Esophagus (tissue), 2 donors: ENCODE measurements at regions not wholly inside any gene's neighbourhood (a gene's known extent, or its start where the extent isn't known, plus 50 kb on each side); places are given as distances from the start of the nearest gene placed in this dataset.
"Not testable (repeated sequence)": the region's sequence is repeated elsewhere in the genome, so short reads cannot be mapped to it uniquely, and the experiment has no call there.

Experiments
- H3K27ac ChIP-seq, 2 donors: one replicate each; pipeline ENCODE4 v1.5.1; 2013; ENCODE audit warnings: low read depth in 2 of 2, mild to moderate bottlenecking in 2 of 2, inconsistent platforms in 1 of 2, low read length in 1 of 2, moderate library complexity in 1 of 2
- H3K27me3 ChIP-seq, 2 donors: one replicate each; pipeline ENCODE4 v1.6.1; 2013; ENCODE audit warnings: low read length in 2 of 2, control low read depth in 1 of 2, mild to moderate bottlenecking in 1 of 2; ENCODE audit not compliant: insufficient read depth in 2 of 2, control insufficient read depth in 1 of 2
- H3K36me3 ChIP-seq, 2 donors: one replicate each; pipeline ENCODE4 v1.6.1; 2013; ENCODE audit warnings: low read length in 1 of 2; ENCODE audit not compliant: control insufficient read depth in 2 of 2, insufficient read depth in 2 of 2
- H3K4me1 ChIP-seq, 2 donors: one replicate each; pipeline ENCODE4 v1.6.1; 2013; ENCODE audit warnings: low read length in 1 of 2; ENCODE audit not compliant: control insufficient read depth in 2 of 2, insufficient read depth in 2 of 2
- H3K4me3 ChIP-seq, 2 donors: one replicate each; pipeline ENCODE4 v1.5.1; 2013; ENCODE audit warnings: low read length in 2 of 2, mild to moderate bottlenecking in 2 of 2, low read depth in 1 of 2, moderate library complexity in 1 of 2
- H3K9me3 ChIP-seq, 2 donors: one replicate each; pipeline ENCODE4 v1.6.1; 2013; ENCODE audit warnings: mild to moderate bottlenecking in 2 of 2, low read depth in 1 of 2, low read length in 1 of 2, moderate library complexity in 1 of 2; ENCODE audit not compliant: control insufficient read depth in 2 of 2, insufficient read depth in 1 of 2
- WGBS, 2 donors: extraction: QIAGEN DNeasy Blood & Tissue Kit; methylation state at CpG; one replicate each; pipeline ENCODE4 v1.1.7; 2013; 5-methylcytosine and 5-hydroxymethylcytosine counted together
- donor health status: healthy with polysubstance abuse.
- donor health status: Bipolar disorder and iron deficiency.

GRCh38 chr17:64800987-64801386 is 118.3 kb downstream of the LRRC37A3 start:
- not testable (repeated sequence) for H3K27me3 ChIP-seq, H3K9me3 ChIP-seq, H3K27ac ChIP-seq, H3K4me3 ChIP-seq, H3K4me1 ChIP-seq
- WGBS, 2 donors = 90 to 92% methylated on average over 7 of the region's 8 CpGs
- peaks cover 7 to 13% of the 10 kb centered on the region in 2 donors for H3K36me3 ChIP-seq

GRCh38 chr17:64800361-64800895 is 118.8 kb downstream of the LRRC37A3 start:
- not testable (repeated sequence) for H3K27ac ChIP-seq, H3K27me3 ChIP-seq, H3K4me3 ChIP-seq, H3K9me3 ChIP-seq, H3K4me1 ChIP-seq
- H3K36me3 ChIP-seq = peaks cover 7 to 13% of the 10 kb centered on the region in 2 donors
- WGBS, 2 donors = 95 to 97% methylated on average over 15 to 21 of the region's 21 CpGs

DNA sequence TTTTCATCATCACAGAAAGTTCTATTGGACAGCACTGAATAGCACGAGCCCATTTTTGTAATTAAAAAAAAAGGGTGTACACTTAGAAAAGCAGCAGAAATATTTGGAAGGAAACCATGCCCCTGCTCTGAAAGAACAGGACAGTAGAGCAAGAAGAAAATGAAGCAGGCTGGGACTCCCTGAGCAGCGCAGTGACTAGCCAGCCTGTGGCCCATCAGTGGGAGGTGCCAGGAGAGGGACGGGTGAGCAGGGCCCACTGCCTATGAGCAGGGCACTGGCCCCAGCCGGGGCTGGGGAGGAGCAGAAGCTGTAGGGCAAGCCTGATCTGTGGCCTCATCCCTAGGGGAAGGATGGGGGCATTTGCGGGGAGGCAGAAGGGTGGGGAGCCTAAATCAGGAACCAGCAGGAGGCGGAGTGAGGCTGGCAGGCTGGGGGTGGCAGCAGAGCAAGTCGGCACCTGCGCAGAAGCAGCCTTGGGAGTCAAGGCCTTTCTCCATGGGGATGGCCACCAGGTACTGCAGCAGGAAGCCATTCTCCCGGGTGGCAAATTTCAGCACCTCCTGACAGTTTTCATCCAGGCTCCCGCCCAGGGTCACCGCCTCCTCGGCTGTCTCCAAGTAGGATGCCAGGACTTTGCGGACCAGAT is 119.6 kb downstream of the LRRC37A3 start:
- not testable (repeated sequence) for H3K27ac ChIP-seq, H3K4me3 ChIP-seq, H3K4me1 ChIP-seq, H3K9me3 ChIP-seq, H3K27me3 ChIP-seq
- 85 to 87% methylated on average over 7 to 10 of the region's 13 CpGs for WGBS, 2 donors
- H3K36me3 ChIP-seq = peaks cover 7 to 13% of the 10 kb centered on the region in 2 donors

DNA sequence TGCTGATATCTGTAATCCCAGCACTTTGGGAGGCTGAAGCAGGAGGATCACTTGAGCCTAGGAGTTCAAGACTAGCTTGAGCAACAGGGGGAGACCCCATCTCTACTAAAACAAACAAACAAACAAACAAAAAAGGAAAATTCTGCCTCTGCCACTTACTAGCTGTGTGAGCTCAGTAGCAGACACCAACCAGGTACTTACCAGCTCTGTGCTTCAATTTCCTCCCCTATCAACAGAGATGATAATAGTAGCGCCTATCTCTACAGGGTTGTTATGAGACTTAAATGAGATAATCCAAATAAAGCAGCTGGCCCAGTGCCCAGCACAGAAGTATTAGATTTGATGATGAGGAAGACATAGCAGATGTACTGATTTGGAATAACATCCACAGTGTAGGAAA is 120.3 kb downstream of the LRRC37A3 start:
- H3K27ac ChIP-seq = not testable (repeated sequence)
- H3K36me3 ChIP-seq = peaks cover 7 to 13% of the 10 kb centered on the region in 2 donors
- 92 to 94% methylated on average over 1 of the region's 1 CpG for WGBS, 2 donors

DNA sequence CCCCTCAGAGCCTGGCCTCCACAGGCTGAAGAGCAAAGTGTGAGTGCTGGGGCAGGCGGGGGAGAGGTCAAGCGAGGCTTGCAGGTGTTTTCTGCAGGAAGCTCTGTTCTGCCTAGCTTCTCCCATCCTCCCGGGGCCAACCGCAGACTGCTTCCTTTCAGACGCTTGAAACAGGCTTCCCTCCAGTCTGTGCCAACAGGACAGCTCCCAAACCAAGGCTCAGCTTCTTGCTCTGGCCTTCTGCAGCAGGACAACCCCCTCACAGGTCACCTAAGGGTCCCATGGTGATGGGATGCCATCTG is 120.8 kb downstream of the LRRC37A3 start:
- 73 to 75% methylated on average over 5 of the region's 5 CpGs for WGBS, 2 donors
- H3K4me1 ChIP-seq, H3K9me3 ChIP-seq, H3K4me3 ChIP-seq, H3K27me3 ChIP-seq, H3K27ac ChIP-seq: not testable (repeated sequence)
- H3K36me3 ChIP-seq = peaks cover 7 to 13% of the 10 kb centered on the region in 2 donors

More for the DNA sequence above, 120.3 kb downstream of the LRRC37A3 start:
- not testable (repeated sequence) for H3K27me3 ChIP-seq, H3K4me1 ChIP-seq, H3K9me3 ChIP-seq, H3K4me3 ChIP-seq

- 87 to 94% methylated on average over 11 to 13 of the region's 15 CpGs for WGBS, 2 donors
- H3K27me3 ChIP-seq, H3K27ac ChIP-seq, H3K4me3 ChIP-seq, H3K4me1 ChIP-seq, H3K9me3 ChIP-seq: not testable (repeated sequence)
- peaks cover 7 to 13% of the 10 kb centered on the region in 2 donors for H3K36me3 ChIP-seq
Measured at GRCh38 chr17:64797746-64798488, 121.4 kb downstream of the LRRC37A3 start.

DNA sequence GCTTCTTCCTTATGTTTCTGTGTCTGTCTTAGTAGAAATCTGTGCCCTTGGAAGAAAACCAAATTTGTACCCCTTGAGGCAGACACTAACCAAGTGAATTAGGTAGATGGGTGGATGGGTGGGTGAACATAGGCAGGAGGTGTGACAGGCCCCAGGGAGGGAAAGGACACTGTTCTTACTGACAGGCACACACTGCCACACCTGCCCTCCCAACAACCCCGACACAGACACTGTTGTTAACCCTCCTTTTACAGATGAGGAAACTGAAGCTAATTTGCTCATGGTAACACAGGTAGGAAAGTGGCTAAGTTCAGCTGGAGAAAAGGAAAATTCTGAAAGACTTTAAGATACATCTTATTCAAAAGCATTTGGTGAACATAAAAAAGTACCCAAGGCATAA is 123.9 kb downstream of the LRRC37A3 start:
- Histone ChIP-seq H3K27ac (peak overlapping the region; percentile 67 to 74), H3K36me3 (peaks cover 7 to 16% of the 10 kb centered on the region in 2 donors)
- 56 to 60% methylated on average over 1 of the region's 1 CpG for WGBS, 2 donors
- H3K27me3 ChIP-seq, H3K4me1 ChIP-seq, H3K4me3 ChIP-seq, H3K9me3 ChIP-seq: not testable (repeated sequence)

DNA sequence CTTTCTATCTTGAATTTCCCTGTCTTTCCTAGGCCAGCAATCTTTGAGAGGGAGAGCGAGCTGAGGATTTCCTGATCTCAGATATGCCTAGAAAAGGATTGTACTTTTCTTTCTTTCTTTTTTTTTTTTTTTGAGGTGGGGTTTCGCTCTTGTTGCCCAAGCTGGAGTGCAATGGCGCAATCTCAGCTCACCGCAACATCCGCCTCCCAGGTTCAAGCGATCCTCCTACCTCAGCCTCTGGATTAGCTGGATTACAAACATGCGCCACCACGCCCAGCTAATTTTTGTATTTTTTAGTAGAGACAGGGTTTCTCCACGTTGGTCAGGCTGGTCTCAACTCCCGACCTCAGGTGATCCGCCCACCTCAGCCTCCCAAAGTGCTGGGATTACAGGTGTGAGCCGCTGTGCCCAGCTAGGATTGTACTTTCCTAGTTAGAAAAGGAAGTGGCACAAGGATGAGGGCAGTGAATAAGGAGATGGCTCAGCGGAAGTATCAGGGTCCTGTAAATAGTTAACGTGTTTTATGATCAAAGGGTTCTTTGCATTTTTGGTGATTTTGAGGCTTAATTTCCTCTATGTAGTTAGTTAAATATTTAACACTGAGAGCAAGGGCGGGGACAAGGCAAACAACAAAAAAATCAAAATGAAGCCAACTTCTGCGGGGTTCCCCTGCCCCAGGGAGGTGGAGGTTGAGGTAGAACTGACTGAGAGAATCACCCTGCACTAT is 124.6 kb downstream of the LRRC37A3 start:
- H3K27me3 ChIP-seq, H3K4me1 ChIP-seq, H3K9me3 ChIP-seq, H3K4me3 ChIP-seq: not testable (repeated sequence)
- peak overlapping the region; percentile 67 to 86 for H3K27ac ChIP-seq
- H3K36me3 ChIP-seq = peaks cover 7 to 15% of the 10 kb centered on the region in 2 donors
- 66 to 78% methylated on average over 15 to 16 of the region's 16 CpGs for WGBS, 2 donors

DNA sequence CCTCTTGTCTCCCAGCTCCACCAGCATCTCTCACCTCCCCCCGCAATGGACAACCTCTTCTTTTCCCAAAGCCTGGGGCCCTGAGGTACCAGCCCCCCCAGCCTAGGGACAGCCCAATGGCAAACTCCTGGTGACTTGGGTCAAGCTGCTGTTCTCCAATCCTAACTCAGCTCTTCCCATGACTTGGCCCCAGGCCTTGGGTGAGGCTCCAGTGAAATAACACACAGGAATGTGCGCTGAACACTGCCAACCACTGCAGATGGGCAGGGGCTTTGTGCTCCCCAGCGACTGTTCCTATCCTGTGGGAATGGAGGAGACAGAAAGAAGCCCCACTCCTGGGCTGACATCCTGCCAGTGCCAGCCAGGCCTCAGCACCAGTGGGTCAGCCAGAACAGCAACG is 125.2 kb downstream of the LRRC37A3 start:
- Histone ChIP-seq H3K27ac (peak overlapping the region; percentile 66 to 86), H3K36me3 (peaks cover 5 to 12% of the 10 kb centered on the region in 2 donors)
- H3K9me3 ChIP-seq, H3K4me3 ChIP-seq, H3K4me1 ChIP-seq, H3K27me3 ChIP-seq: not testable (repeated sequence)
- 67 to 68% methylated on average over 4 of the region's 4 CpGs for WGBS, 2 donors
